HG02623 (cell line): ENCODE measurements at regions not wholly inside any gene's neighbourhood (a gene's known extent, or its start where the extent isn't known, plus 50 kb on each side); places are given as distances from the start of the nearest gene placed in this dataset.
"Not testable (repeated sequence)": the region's sequence is repeated elsewhere in the genome, so short reads cannot be mapped to it uniquely, and the experiment has no call there.

ENCODE experiments used
- ATAC-seq: cut with Tn5 transposase; IDR thresholded peaks from one replicate; pipeline ENCODE4 v1.9.1; 2021; ENCODE audit warnings: moderate library complexity; ENCODE audit not compliant: unreplicated experiment

DNA sequence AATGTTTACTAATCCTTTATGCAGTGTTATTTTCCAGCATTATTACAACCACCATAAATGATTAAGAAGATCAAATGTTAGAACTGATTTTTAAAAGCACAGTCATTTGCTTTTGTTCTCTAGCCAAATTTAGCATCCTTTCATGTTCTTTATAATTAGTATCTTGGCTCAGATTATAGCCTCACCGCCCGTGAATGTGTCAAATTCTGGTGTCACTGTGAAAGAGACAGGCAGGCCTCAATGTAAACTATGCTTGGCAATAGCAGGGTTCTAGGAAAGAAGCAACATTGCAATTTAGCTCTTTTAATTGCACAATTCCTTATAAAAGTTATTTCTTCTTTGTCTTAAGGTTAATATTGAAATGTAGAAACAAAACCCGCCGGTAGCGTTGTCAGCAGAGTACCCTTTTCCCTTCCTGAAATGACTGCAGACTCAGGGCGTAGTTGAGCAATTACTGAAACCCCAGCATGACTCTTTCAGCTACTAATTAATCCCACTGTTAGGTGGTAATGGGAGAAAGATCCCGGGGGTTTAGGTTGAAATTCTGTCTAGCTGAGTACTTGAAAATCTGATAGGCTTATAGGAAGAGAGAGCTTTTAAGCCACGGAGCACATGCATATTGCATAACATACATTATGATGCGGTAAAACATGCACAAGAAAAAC, 1600.5 kb upstream of the SEL1L start:
- no peak for ATAC-seq

DNA sequence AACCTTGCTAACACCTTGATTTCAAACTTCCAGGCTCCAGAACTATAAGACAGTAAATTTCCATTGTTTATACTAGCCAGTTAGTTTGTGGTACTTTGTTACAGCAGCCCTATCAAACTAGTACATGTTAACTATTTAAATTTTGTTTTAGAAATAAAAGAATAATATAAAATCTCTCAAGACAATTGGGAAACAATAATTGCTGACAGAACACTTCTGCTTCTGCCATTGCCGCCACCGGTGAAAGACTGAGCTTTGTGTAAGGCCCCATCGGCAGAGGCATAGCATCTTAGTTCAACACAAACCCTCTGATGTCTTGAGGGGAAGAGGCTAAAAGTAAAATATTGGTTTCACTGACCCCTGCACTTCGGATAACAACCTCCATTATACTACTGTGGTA, 1607.1 kb upstream of the SEL1L start:
- no peak for ATAC-seq

DNA sequence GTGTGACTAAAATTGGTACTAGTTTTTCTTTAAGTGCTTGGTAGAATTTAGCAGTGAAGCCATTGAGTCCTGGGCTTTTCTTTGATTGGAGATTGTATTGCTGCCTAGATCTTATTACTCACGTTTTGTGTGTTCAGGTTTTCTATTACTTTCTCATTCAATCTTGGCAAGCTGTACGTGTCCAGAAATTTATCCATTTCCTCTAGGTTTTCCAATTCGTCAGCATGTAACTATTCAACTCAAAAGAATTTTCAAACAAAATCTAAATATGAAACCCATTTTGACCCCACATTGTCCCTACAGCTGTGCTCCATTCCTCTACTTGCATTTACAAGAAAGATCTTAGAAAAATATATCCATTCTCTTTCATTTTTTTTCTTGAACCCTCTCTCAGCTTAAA, 1613.4 kb upstream of the SEL1L start:
- no peak for ATAC-seq

DNA sequence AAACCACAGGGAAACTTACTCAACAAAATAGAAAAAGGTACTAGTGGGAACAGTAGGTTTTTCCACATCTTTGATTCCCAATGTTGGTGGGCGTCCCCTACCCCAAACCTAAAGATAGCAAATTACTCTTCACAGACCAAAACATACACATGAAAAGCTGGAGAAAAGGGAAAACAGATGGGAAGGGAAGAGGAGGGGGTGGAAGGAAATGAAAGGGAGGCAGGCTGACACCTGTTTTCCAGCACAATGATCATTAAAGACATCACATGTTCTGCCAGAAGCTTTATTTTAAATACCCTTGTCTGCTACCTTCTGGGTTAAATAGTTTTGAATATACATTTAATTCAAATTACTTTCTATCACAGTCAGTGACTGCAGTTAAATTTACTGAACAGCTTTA, 1617.9 kb upstream of the SEL1L start:
- ATAC-seq = no peak

DNA sequence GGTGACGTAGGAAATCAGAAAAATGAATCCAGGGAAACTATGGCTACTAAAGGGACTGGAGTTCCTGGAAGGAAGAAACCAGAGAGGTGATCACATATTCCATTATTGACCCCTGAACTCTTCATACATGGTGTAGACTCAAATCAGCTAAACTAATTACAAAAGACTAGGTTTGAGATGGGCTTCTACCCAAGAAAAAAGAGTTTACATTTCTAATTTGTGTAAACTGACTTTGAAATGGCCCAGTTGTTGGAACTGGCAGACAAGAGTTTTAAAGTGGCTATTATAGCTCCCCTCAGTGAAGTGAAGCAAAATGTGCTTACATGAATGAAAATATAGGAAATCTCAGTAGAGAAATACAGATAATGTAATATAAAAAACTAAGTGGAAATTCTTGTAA, 1619.4 kb upstream of the SEL1L start:
- ATAC-seq = no peak

DNA sequence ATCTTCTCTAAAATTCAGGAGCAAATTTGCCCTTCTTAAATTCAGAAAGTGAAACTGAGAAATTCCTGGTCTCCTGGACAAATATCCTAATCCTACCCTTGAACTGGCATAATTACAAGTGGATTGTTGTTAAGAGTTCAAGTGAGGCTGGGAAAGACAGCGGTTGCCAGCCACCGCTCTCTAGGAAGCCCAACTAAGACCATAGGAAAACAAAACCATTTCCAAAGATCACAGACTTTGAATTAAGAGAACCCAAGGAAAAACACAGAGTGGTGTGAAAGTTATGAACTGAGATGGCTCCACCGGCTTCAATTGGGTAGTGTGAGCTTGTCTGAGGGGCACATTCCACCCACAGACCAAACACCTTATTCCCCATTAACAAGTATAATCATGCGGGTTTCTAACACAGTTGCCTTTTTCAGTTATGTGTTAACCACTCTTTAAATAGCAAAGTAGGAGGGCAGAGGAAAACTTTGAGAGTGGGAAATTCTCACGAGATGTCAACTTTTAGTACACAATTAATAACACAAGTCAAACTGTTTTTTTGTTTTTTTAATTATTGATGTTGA, 1628.8 kb upstream of the SEL1L start:
- ATAC-seq = no peak

DNA sequence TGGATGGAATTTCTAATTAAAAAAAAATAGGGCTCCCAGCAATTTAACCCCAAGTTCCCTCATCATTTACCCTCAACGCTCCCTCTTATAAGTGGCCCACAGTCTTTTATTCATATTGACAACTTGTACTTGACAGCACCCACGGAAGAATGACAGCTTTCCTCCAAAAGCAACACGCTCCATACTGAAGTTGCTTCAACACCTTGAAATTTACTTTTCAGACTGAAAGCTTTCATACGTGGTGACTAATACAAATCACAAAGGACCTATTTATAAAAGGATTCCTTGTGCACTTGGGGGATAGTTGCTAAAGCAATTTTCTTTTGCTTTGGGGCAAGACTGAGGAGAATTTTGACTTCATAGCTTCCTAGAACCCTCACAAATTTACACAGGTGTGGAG, 1629.4 kb upstream of the SEL1L start:
- ATAC-seq = no peak

DNA sequence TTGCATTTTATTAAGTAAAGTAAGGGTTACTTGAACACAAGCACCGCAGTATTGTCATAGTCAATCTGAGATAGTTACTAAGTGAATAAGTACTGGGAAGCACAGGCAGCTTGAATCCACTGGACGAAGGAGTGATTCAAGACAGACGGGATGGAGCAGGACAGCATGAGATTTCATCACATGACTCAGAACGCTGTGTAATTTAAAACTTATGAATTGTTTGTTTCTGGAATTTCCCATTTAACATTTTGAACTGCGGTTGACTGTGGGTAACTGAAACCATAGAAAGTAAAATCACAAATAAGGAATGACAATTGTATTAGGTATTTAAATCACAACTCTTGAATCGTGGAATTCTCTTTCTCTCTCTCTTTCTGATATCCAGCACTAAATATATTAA, 1630.4 kb upstream of the SEL1L start:
- no peak for ATAC-seq

DNA sequence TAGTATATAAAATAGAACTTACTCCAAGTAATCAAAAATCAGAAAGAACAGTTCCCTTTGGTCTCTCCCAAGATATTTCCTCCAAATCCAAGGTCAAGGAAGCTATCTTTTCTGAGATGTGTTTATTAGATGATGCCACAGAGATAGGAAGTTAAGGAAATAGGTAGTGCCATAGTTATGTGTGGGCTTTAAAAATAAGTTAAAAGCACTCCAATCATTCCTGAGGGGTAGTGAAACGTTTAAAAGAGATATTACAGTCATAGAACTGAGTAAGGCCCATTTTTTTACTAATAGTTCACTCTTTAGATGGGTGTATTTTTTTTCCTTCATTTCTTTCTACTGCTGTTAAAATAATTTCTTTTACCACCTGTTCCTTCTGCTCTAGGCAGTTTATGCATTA, 1630.9 kb upstream of the SEL1L start:
- no peak for ATAC-seq

DNA sequence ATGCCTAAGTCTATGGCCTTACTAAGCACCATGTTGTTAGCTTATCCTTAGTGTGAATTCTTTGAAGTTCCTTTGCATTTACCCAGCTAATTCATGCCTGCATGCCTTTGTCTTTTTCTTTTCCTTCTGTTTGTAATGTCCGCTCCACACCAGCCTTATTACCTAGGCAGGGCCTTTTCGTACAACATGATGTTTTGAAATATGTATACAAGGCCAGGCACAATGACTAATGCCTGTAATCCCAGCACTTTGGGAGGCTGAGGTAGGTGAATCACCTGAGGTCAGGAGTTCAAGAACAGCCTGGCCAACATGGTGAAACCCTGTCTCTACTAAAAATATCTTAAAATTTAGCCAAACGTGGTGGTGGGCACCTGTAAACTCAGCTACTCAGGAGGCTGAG, 1636.5 kb upstream of the SEL1L start:
- no peak for ATAC-seq

DNA sequence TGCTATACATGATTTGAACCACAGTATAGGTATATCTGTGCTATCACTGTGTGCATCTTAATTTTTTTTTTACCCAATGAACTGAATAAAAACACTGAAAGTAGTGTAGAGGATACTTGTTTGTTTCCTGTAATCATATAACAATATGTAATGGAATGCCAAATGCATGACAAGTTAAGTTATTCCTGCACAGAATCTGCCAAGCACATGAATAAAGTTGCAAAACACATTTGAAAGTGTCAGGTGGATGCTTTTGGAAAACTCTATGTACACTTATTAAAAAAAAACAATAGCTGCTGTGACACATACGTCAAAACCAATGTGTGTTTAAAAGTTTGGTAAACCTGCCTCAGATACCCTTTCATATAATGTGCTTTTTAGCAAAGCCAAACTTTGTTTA, 1638.1 kb upstream of the SEL1L start:
- ATAC-seq = no peak

DNA sequence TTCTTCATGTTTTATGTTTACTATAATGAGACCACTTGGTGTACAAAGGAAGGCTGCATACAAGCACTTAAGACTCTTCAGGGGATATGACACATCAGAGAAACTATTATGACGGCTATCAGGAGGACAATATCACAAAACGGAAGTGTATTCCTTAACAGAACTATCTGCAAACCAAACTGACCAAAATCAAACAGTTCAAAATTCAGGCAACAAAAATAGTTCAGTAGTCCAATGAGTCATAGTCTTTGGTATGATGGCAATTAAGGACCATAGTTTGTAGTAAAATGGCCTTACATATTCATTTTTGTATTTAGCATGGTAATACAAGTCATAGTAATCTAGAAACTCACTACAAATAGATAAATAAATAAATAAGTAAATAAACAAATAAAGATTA, 1638.7 kb upstream of the SEL1L start:
- ATAC-seq = no peak

DNA sequence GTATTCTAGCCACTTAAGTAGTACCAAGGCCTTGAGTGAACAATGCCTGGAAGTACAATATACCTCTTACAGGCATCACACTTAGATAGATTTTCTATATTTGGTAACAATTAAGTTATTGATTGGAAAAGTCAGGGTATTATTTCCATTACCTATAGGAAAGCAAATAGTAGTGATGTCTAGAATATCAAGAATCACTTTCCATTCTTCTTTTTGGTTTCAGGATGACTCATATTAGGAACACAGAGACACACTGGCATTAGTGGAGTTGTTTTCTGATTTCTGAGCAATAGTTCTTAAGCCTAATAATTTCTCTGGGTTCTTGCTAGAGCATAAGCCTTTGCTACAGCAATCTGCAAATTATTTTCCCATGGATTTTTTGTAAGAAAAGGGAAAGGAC, 1640.0 kb upstream of the SEL1L start:
- no peak for ATAC-seq

DNA sequence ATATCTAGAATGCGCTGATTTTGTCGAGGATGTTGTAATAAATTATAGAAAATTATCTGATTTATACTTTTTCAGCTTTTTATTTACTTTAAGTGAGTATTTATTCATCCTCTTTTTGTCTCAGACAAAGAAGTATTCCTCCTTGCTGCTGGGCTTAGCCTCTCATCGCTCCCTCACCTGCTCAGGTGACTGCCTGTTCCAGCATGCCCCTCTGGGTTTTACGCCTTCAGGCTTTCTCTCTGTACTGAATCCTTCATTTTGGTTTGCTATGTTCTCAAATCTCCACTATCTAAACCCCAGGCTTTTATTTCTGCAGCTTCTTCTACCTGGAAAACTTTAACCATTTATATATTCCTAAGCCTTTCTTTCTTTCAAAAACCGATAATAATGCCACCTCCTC, 1650.9 kb upstream of the SEL1L start:
- ATAC-seq = no peak

DNA sequence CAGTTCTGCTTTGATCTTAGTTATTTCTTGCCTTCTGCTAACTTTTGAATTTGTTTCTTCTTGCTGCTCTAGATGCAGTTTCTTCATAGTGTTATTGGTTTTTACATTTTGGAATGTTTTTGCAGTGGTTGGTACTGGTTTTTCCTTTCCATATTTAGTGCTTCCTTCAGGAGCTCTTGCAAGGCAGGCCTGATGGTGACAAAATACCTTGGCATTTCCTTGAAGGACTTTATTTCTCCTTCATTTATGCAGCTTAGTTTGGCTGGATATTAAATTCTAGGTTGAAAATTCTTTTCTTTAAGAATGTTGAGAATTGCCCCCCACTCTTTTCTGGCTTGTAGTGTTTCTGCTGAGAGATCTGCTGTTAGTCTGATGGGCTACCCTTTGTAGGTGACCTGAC, 1654.7 kb upstream of the SEL1L start:
- ATAC-seq = not testable (repeated sequence)

DNA sequence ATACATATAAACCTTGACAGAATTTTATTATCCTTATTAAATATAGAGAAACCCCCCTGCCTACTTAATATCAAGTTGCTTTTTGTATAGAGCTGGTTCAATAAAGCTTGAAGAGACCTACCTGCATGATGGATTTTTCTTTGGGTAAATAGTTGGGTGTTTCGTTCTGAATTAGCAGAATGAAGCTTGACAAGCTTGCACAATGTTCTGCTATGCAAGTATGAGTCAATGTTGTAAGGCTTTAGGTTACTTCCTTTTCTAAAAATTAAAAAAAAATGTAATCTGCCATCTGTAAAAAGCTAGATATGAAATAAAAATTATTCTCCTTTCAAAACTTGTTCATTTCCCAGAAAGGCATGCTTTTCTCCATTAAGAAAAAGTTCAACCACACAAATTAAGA, 1662.6 kb upstream of the SEL1L start:
- no peak for ATAC-seq

DNA sequence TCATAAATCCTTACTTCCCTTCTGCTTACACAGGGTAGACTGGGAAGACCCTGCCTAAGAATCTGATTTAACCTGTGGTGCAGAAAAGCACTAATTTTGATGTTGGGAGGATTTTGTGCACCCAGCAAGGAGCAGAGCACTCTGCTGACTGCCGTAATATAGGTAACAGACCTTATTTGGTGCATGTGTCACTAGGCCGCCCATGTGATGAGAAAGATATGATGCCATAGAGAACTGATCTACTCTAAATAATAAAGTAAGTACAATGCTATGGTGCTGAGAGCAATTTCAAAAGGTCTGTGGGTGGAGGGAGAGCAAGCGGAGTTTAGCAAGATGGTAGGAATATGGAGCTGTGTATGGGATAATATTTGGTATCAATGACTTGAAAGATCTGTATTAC, 1663.6 kb upstream of the SEL1L start:
- no peak for ATAC-seq

DNA sequence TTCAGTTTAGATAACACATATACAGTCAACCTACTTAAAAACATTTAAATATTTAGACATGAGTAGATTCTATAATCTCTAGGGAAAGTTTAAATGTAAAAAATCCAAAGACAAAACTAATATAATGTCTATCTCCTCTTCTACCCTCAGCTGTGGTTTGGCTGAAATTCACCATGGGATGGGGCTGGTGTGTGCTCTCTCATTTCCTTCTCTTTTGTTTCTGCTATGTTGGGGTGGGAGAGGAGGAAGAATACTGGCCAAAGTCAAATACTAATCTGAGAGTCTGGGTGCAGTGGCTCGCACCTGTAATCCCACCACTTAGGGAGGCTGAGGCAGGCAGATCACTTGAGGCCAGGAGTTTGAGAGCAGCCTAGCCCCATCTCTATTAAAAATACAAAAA, 1673.9 kb upstream of the SEL1L start:
- ATAC-seq = no peak

DNA sequence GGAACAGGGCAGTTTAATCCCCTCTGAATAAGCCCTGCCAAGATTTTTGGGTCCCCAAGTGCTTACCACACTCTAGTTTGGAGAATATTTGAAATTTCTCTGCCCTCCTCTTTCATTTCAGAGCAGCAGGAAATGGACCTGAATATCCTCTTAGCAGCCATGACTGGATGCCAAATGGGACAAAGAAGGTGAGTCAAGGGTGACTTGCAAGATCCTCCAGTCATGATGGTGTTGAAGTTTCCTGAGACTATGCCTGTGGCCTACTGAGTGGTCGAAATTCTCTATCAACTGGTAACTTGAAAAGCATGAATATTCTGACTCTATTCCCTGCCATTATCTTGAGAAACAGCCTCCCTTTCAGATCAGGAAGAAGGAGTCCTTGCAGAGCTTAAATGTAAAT, 1674.7 kb upstream of the SEL1L start:
- ATAC-seq = no peak

DNA sequence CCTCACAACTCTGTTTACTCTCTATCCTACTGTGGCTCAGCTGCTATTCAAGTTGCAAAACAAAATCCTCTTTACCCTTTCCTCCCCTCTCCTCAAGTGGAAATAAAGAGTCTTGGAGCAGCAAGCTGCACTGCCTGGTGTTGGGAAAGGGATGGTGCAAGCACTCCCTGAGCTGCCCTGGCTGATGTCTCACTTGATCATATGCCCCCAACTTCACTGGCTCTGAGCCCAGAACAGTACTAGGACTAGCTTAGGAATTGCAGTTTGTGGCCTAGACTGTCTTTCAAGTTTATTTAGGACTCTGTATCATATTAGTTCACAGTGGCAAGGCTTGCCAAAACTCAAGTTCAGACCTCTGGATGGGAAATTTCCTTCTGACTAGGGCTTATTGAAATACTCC, 1683.8 kb upstream of the SEL1L start:
- ATAC-seq = no peak

DNA sequence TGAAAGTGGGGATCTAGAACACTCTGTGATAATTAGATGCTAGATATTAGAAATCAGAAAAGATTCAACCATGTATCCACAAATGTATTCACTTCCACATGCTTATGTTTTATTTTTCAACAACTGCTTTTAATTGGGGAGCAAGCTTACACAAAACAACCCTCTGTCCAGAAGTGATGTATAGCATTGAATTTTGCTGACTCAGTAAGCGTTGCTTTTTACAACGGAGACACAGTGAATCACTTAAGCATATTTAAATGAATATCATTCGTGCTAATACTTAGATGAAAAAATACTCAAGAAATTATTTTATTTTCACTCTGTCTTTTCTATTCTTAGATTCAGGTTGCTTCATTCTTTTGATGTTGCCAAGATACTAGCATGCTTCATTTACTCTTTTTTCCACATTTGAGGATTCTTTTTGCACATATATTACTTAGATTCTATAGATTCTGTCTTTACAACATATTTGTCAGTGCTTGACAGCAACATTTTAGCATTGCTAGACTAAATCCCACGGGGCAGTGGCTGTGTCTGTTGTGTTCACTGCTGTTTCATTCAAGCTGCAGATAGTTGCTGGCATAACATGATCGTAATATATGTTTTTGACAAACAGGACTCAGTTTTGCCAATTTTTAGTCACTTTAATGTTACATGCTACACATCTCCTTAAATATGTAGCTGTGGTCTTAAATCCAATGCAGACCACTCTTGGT, 1714.4 kb upstream of the SEL1L start:
- no peak for ATAC-seq

DNA sequence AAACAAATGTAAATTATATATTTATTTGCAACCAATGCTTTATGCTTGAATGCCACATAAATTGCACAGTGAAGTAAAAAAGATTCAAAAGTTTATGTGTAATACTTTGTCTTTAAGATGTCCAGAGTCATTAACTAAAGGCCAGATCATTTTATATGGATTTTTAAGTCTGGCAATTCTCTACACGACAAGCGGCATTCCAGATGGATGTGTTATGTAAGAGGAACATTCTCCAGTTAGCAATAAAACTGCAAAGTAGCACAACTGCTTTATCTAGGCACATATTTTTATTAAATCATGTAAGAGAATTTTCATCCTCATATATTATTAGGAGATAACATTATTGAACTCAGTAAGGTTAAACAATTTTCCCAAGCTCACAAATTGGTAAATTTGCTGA, 1717.7 kb upstream of the SEL1L start:
- ATAC-seq = no peak

DNA sequence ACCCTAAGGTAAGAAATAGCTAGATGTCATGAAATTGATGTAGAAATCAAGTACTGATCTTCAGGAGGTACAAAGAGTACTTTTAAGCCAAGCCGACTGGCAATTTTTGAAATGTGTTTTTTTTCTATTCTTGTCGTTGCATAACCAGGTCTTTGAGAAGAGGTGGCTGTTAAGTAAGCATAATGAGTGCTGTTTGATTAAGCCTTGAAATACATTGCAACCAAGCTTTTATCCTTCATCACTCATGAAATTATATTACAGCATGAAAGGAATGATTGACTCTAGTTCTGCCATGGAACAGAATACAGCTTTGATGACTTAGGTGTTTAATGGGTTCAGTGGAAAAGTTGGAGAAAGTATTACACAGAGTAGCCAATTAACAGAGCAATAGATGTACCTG, 1720.2 kb upstream of the SEL1L start:
- ATAC-seq = no peak
